ENCODE measurements at regions not wholly inside any gene's neighbourhood (a gene's known extent, or its start where the extent isn't known, plus 50 kb on each side); places are given as distances from the start of the nearest gene placed in this dataset.

DNA sequence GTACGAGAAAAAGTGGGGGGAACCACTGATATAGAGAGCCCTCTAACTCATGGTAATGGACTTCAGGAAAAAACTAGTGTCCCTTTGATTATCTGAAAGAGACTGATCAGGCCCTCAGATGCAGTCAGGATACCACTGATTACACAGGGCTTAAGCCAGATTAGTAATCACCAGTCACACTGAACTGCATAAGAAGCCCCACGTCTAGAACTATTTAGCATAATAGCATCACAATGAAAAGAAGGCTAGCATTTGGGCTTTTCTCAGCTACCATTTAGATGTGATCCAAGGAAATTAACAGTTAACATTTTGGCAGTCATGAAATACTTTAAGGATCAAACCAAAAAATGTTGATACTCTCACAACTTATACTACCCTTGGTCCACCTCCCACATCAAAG is 813.1 kb upstream of the POU3F3 start:
- no peaks in the 10 kb centered on the region for H3K36me3 ChIP-seq (ENCODE audit: insufficient read depth, low read length)
- no peak overlapping the region for H3K4me3 ChIP-seq (ENCODE audit: low read length)
- WGBS: 46% methylated on average over 2 of the region's 2 CpGs
- no peak overlapping the region for H3K27ac ChIP-seq (ENCODE audit: low read depth, low read length)
- H3K27me3 ChIP-seq (ENCODE audit: insufficient read depth, low read length): no peaks in the 10 kb centered on the region
- no peaks in the 10 kb centered on the region for H3K9me3 ChIP-seq (ENCODE audit: insufficient read depth, low read depth, low read length)
- peaks cover 5% of the 10 kb centered on the region for H3K4me1 ChIP-seq (ENCODE audit: insufficient read depth, low read length)
- no peak overlapping the region for H3K9ac ChIP-seq (ENCODE audit: low read depth, low read length)

DNA sequence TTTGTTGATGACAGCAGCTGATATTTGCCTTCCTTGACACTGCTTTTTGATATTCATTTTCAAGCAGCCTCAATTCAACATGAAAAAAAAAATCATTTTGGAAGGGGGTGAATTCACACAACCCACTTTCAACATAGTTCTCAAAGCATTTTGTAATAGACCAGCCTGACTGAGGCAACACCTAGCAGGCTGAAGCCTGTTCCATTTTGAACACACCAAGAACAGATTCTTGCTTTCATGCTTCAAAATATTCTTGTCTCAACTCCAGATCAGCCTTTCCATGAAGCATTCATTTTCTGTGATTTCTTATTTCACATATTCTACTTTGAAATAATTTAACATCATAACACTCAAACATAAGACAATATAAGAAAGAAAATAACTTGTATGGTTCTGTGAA is 812.6 kb upstream of the POU3F3 start:
- Histone ChIP-seq H3K9me3 (ENCODE audit: insufficient read depth, low read depth, low read length) (no peaks in the 10 kb centered on the region), H3K36me3 (ENCODE audit: insufficient read depth, low read length) (no peaks in the 10 kb centered on the region), H3K27me3 (ENCODE audit: insufficient read depth, low read length) (no peaks in the 10 kb centered on the region), H3K4me3 (ENCODE audit: low read length) (no peak overlapping the region), H3K9ac (ENCODE audit: low read depth, low read length) (no peak overlapping the region), H3K27ac (ENCODE audit: low read depth, low read length) (no peak overlapping the region), H3K4me1 (ENCODE audit: insufficient read depth, low read length) (peaks cover 5% of the 10 kb centered on the region)

DNA sequence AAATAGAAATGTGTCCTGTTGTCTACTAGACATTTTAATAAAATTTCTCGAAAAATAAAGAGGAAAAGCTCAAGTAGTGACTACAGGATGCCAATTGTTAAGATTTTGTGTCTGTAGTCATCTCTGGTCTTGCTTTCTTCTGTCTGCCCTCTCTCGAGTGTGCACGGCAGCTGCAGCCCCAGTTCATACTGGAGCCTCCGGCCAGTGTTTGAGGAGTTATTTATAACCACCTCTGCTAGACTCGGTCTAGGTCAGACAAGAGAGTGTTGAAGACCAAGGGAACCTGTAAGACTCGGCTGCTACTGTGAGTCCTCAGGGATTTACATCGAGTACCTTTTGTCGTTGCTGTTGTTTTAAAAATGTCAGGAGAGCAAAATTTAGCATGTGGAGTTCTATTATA is 810.1 kb upstream of the POU3F3 start:
- H3K4me3 ChIP-seq (ENCODE audit: low read length): no peak overlapping the region
- 90% methylated on average over 8 of the region's 8 CpGs for WGBS

DNA sequence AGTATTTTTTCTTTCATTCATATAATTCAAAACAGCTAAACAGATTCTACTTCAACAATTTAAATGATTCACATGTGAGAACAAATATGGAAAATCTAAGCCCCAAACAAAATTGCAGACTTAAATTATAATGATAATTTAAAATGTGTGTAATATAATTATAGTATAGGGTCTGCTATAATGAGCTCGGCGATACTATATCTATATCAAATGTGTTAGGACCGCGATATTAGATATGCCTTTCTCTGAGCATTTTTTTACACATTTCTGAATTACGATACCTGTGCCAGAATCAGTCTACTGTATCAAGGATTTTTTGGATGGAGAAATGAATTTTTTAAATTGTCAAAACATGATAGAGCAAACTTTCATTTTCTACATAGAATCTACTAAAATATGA is 808.8 kb upstream of the POU3F3 start:
- Histone ChIP-seq H3K4me3 (ENCODE audit: low read length) (no peak overlapping the region), H3K9me3 (ENCODE audit: insufficient read depth, low read depth, low read length) (no peaks in the 10 kb centered on the region), H3K36me3 (ENCODE audit: insufficient read depth, low read length) (no peaks in the 10 kb centered on the region), H3K27ac (ENCODE audit: low read depth, low read length) (no peak overlapping the region), H3K27me3 (ENCODE audit: insufficient read depth, low read length) (no peaks in the 10 kb centered on the region), H3K4me1 (ENCODE audit: insufficient read depth, low read length) (peaks cover 5% of the 10 kb centered on the region), H3K9ac (ENCODE audit: low read depth, low read length) (no peak overlapping the region)
- WGBS: 100% methylated on average over 5 of the region's 5 CpGs

More for the DNA sequence above, 810.1 kb upstream of the POU3F3 start:
- Histone ChIP-seq H3K36me3 (ENCODE audit: insufficient read depth, low read length) (no peaks in the 10 kb centered on the region), H3K27ac (ENCODE audit: low read depth, low read length) (no peak overlapping the region), H3K4me1 (ENCODE audit: insufficient read depth, low read length) (peaks cover 5% of the 10 kb centered on the region), H3K9me3 (ENCODE audit: insufficient read depth, low read depth, low read length) (no peaks in the 10 kb centered on the region), H3K27me3 (ENCODE audit: insufficient read depth, low read length) (no peaks in the 10 kb centered on the region), H3K9ac (ENCODE audit: low read depth, low read length) (no peak overlapping the region)

DNA sequence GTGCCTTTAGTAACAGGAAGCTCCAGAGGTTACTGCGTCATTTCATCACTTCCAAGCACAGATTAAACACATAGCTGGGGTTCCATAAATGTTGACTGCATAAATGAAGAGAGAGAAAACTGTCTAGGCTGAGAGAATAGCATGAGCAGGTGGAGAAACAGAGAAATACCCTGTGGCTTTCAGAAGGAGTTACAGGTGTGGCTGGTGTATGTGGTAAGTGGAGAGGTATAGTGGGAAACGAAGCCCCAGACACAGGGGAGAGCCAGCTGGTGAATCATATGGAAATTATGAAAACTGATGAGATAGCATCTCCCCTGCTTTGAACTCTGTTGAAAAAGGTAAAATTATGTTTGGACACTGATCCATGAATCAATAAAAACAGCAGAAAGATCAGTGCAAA is 807.4 kb upstream of the POU3F3 start:
- Histone ChIP-seq H3K36me3 (ENCODE audit: insufficient read depth, low read length) (no peaks in the 10 kb centered on the region), H3K9me3 (ENCODE audit: insufficient read depth, low read depth, low read length) (no peaks in the 10 kb centered on the region)
- WGBS: 94% methylated on average over 1 of the region's 2 CpGs

DNA sequence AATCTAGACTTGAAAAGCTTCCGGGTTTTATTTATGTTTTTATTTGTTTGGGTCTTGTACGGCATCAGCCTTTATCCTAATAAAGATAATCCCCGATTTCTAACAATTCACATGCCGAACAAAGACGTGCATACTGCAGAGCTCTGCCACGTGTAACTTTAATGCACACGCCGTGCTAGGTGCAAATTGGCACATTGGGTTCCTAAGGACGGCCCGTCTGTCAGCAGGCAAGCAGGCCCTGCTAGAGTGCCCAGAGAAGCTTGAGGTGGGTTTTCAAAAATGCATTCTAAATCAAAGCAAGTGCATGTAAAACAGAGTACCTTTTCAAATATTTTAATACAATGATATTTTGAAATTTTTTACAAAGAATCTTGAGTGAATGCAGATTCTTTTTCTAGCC is 806.4 kb upstream of the POU3F3 start:
- no peaks in the 10 kb centered on the region for H3K36me3 ChIP-seq (ENCODE audit: insufficient read depth, low read length)
- H3K9me3 ChIP-seq (ENCODE audit: insufficient read depth, low read depth, low read length): no peaks in the 10 kb centered on the region
- no peaks in the 10 kb centered on the region for H3K27me3 ChIP-seq (ENCODE audit: insufficient read depth, low read length)
- H3K27ac ChIP-seq (ENCODE audit: low read depth, low read length): no peak overlapping the region
- H3K4me3 ChIP-seq (ENCODE audit: low read length): no peak overlapping the region
- no peak overlapping the region for H3K9ac ChIP-seq (ENCODE audit: low read depth, low read length)
- WGBS: 95% methylated on average over 9 of the region's 10 CpGs
- peaks cover 12% of the 10 kb centered on the region; the same call in 1 of the 2 replicates for H3K4me1 ChIP-seq (ENCODE audit: insufficient read depth, low read length)

More for the DNA sequence above, 807.4 kb upstream of the POU3F3 start:
- Histone ChIP-seq H3K4me1 (ENCODE audit: insufficient read depth, low read length) (0 out of 2 replicates have a peak, but pooled peaks cover 6% of the 10 kb centered on the region), H3K9ac (ENCODE audit: low read depth, low read length) (no peak overlapping the region), H3K27ac (ENCODE audit: low read depth, low read length) (no peak overlapping the region), H3K4me3 (ENCODE audit: low read length) (no peak overlapping the region), H3K27me3 (ENCODE audit: insufficient read depth, low read length) (no peaks in the 10 kb centered on the region)

DNA sequence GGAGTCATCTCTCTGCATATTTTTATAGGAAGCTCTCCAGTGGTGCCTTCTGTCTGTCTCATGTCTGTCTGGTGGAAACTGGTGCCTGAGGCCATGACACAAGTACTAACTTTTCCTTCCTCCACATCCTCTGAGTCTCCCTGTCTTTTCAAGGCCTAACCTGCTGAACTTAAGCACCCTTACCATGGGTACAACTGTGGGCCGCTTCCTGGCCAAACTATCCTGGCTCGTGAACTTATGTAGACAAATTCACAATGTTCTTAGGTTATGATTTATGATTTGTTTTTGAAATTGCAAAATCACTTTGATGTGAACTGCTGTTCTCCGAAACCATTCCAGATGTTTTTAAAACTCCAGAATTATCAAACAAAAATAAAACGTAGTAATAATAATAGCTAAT is 804.5 kb upstream of the POU3F3 start:
- H3K4me1 ChIP-seq (ENCODE audit: insufficient read depth, low read length): peaks cover 14% of the 10 kb centered on the region; the same call in 1 of the 2 replicates
- no peaks in the 10 kb centered on the region for H3K36me3 ChIP-seq (ENCODE audit: insufficient read depth, low read length)
- no peak overlapping the region for H3K9ac ChIP-seq (ENCODE audit: low read depth, low read length)

DNA sequence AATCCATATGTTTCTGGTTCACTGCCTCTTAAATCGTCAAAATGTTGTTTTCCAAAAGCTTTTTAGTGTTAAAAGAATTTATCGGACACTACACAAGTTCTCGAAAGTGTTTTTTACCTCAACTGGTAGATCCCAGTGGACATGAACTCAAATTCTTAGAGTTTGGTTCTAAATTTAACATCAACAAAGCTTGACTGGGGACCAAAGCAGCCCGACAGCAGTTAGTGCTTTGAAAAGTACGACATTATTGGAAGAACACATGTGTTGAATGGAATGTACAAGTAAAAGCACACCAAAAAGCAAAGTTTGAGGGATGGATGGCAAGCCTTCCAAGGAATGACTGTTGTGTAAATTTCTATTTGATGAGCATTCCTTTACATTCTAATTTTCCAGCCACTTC is 803.9 kb upstream of the POU3F3 start:
- H3K4me3 ChIP-seq (ENCODE audit: low read length): no peak overlapping the region
- H3K27ac ChIP-seq (ENCODE audit: low read depth, low read length): no peak overlapping the region
- no peaks in the 10 kb centered on the region for H3K27me3 ChIP-seq (ENCODE audit: insufficient read depth, low read length)
- 96% methylated on average over 5 of the region's 5 CpGs for WGBS
- H3K36me3 ChIP-seq (ENCODE audit: insufficient read depth, low read length): no peaks in the 10 kb centered on the region
- H3K9me3 ChIP-seq (ENCODE audit: insufficient read depth, low read depth, low read length): no peaks in the 10 kb centered on the region
- peaks cover 14% of the 10 kb centered on the region; the same call in 1 of the 2 replicates for H3K4me1 ChIP-seq (ENCODE audit: insufficient read depth, low read length)
- no peak overlapping the region for H3K9ac ChIP-seq (ENCODE audit: low read depth, low read length)

More for the DNA sequence above, 804.5 kb upstream of the POU3F3 start:
- 98% methylated on average over 3 of the region's 4 CpGs for WGBS
- H3K9me3 ChIP-seq (ENCODE audit: insufficient read depth, low read depth, low read length): no peaks in the 10 kb centered on the region
- H3K27me3 ChIP-seq (ENCODE audit: insufficient read depth, low read length): no peaks in the 10 kb centered on the region
- H3K27ac ChIP-seq (ENCODE audit: low read depth, low read length): no peak overlapping the region
- H3K4me3 ChIP-seq (ENCODE audit: low read length): no peak overlapping the region

DNA sequence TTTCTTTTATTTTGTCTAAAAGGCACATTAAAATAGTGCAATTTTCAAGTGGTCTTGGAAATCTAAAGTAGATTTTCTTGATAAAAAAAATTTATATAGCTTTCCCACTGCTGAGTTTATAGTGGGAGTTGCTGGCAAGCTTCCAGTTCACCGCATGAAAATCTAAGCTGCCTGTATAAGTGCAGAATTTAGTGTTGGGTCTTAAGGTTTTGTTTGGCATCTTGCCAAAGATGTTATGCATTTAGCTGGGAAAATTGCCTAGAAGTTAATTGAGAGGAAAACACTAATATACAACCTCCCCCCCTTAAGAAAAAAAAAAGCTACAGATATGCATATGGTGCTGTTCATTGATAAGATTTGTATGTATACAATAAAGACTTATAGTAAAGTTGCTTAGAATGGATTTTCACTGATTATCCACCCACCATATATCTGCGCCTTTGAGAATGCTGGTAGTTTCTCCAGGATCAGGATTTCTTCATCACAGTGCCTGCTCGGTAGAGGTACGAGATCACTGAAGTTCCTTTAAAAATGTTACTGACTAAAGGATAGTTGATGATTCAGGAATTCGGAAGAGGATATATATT is 803.2 kb upstream of the POU3F3 start:
- H3K9me3 ChIP-seq (ENCODE audit: insufficient read depth, low read depth, low read length): no peaks in the 10 kb centered on the region
- H3K27me3 ChIP-seq (ENCODE audit: insufficient read depth, low read length): no peaks in the 10 kb centered on the region
- H3K4me1 ChIP-seq (ENCODE audit: insufficient read depth, low read length): peaks cover 14% of the 10 kb centered on the region; the same call in 1 of the 2 replicates
- 100% methylated on average over 4 of the region's 5 CpGs for WGBS
- no peak overlapping the region for H3K4me3 ChIP-seq (ENCODE audit: low read length)
- no peak overlapping the region for H3K27ac ChIP-seq (ENCODE audit: low read depth, low read length)
- no peak overlapping the region for H3K9ac ChIP-seq (ENCODE audit: low read depth, low read length)
- H3K36me3 ChIP-seq (ENCODE audit: insufficient read depth, low read length): no peaks in the 10 kb centered on the region

DNA sequence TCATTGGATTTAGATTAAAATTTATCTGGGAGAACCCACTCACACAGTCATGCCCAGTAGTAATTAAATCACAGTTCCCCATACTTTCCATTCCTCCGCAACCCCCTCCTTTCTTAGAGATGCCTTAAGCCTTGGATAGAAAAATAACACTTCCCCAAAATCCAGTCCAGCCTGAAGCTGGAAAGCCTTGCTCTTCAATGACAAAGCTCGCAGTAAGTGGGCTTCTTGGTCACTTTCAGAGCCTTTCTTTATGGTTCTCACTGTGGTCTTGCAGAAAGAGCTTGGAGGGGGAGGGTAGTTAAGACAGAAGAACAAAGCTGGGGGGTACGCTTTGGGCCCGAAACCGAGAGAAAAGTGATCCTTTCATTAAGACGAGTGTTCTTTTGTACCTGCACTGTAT is 802.1 kb upstream of the POU3F3 start:
- 95% methylated on average over 6 of the region's 6 CpGs for WGBS
- Histone ChIP-seq H3K9ac (ENCODE audit: low read depth, low read length) (no peak overlapping the region), H3K4me1 (ENCODE audit: insufficient read depth, low read length) (peaks cover 14% of the 10 kb centered on the region; the same call in 1 of the 2 replicates), H3K36me3 (ENCODE audit: insufficient read depth, low read length) (no peaks in the 10 kb centered on the region), H3K4me3 (ENCODE audit: low read length) (no peak overlapping the region), H3K9me3 (ENCODE audit: insufficient read depth, low read depth, low read length) (no peaks in the 10 kb centered on the region), H3K27me3 (ENCODE audit: insufficient read depth, low read length) (no peaks in the 10 kb centered on the region), H3K27ac (ENCODE audit: low read depth, low read length) (no peak overlapping the region)

DNA sequence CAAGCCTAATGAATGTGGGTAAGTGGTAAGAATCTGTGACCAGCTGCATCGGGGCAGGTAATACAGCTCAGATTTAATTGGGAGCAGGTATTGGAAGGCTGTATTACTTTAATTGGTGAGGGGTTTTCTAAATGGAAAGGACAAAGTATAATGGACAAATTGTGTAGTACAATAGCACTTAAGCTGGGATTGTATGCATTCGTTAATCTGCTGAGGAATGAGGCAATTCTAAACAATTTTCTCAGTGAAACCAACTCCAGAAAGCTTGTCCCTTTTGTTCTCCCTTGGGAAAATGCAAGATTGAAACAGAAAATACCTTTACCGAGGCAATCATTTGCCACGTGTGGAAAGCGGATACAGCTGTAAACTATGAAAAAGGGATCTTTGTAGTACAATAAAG is 801.6 kb upstream of the POU3F3 start:
- Histone ChIP-seq H3K9ac (ENCODE audit: low read depth, low read length) (no peak overlapping the region), H3K36me3 (ENCODE audit: insufficient read depth, low read length) (no peaks in the 10 kb centered on the region), H3K4me1 (ENCODE audit: insufficient read depth, low read length) (peaks cover 14% of the 10 kb centered on the region; the same call in 1 of the 2 replicates), H3K4me3 (ENCODE audit: low read length) (no peak overlapping the region), H3K27me3 (ENCODE audit: insufficient read depth, low read length) (no peaks in the 10 kb centered on the region), H3K27ac (ENCODE audit: low read depth, low read length) (no peak overlapping the region), H3K9me3 (ENCODE audit: insufficient read depth, low read depth, low read length) (no peaks in the 10 kb centered on the region)
- WGBS: 89% methylated on average over 5 of the region's 5 CpGs

DNA sequence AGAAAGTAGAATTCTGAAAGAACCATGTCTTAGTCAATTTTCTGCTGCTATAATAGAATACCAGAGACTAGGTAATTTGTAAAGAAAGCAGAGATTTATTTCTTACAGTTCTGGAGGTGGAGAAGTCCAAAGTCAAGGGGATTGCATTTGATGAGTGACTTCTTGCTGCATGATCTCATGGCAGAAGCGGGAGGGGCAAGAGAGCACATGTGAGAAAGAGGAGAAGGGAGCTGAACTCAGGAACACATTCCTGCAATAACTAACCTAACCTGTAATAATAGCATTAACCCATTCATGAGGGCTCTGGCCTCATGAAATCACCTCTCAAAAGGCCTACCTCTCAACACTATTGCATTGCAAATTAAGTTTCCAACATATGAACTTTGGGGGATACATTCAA is 797.5 kb upstream of the POU3F3 start:
- Histone ChIP-seq H3K27me3 (ENCODE audit: insufficient read depth, low read length) (no peaks in the 10 kb centered on the region), H3K4me1 (ENCODE audit: insufficient read depth, low read length) (peaks cover 8% of the 10 kb centered on the region; the same call in 1 of the 2 replicates)
- WGBS: 60% methylated on average over 1 of the region's 1 CpG

More for the DNA sequence above, 797.5 kb upstream of the POU3F3 start:
- H3K9me3 ChIP-seq (ENCODE audit: insufficient read depth, low read depth, low read length): no peaks in the 10 kb centered on the region
- no peak overlapping the region for H3K27ac ChIP-seq (ENCODE audit: low read depth, low read length)
- H3K9ac ChIP-seq (ENCODE audit: low read depth, low read length): no peak overlapping the region
- H3K36me3 ChIP-seq (ENCODE audit: insufficient read depth, low read length): no peaks in the 10 kb centered on the region
- no peak overlapping the region for H3K4me3 ChIP-seq (ENCODE audit: low read length)
